H7 (cell line): ENCODE measurements at regions not wholly inside any gene's neighbourhood (a gene's known extent, or its start where the extent isn't known, plus 50 kb on each side); places are given as distances from the start of the nearest gene placed in this dataset.
A peak's percentile ranks its signal among the peaks of the same experiment; 100 is the strongest.

Experiments
- DNase-seq: peaks from one replicate; pipeline ENCODE4 v3.0.0; 2012
- H3K27me3 ChIP-seq: 2 replicates; pipeline ENCODE4 v1.6.0; 2011; ENCODE audit warnings: mild to moderate bottlenecking, low read length; ENCODE audit not compliant: control insufficient read depth, insufficient read depth
- H3K36me3 ChIP-seq: replicated peaks from 2 replicates; pipeline ENCODE4 v1.5.1; 2011; ENCODE audit warnings: low read length; ENCODE audit not compliant: control insufficient read depth, insufficient read depth
- H3K4me3 ChIP-seq: 2 replicates; pipeline ENCODE4 v1.5.1; 2011; ENCODE audit warnings: low read depth, mild to moderate bottlenecking, control low read depth, low read length, moderate library complexity; ENCODE audit not compliant: insufficient read depth

GRCh38 chr4:95714571-95714970, 125.3 kb upstream of the PDHA2 start:
- DNase-seq, result no peak
- H3K4me3 ChIP-seq, result no peak overlapping the region
- no peaks in the 10 kb centered on the region for H3K36me3 ChIP-seq
- H3K27me3 ChIP-seq, result no peaks in the 10 kb centered on the region

GRCh38 chr4:95705323-95705722, 134.6 kb upstream of the PDHA2 start:
- no peaks in the 10 kb centered on the region for H3K36me3 ChIP-seq
- H3K4me3 ChIP-seq, result no peak overlapping the region
- no peaks in the 10 kb centered on the region for H3K27me3 ChIP-seq
- no peak for DNase-seq

GRCh38 chr4:95701500-95702170, 138.3 kb upstream of the PDHA2 start:
- no peak for DNase-seq
- Histone ChIP-seq H3K4me3 (no peak overlapping the region), H3K27me3 (no peaks in the 10 kb centered on the region), H3K36me3 (no peaks in the 10 kb centered on the region)

- H3K27me3 ChIP-seq, result no peaks in the 10 kb centered on the region
- H3K36me3 ChIP-seq, result no peaks in the 10 kb centered on the region; the same call in 1 of the 2 replicates
- H3K4me3 ChIP-seq, result no peak overlapping the region
- DNase-seq, result no peak
Measured at GRCh38 chr4:95694411-95694810, 145.5 kb upstream of the PDHA2 start.

GRCh38 chr4:95693594-95693993, 144.8 kb upstream of the UNC5C start:
- peak; percentile 1 for DNase-seq
- no peaks in the 10 kb centered on the region for H3K27me3 ChIP-seq
- no peak overlapping the region for H3K4me3 ChIP-seq
- no peaks in the 10 kb centered on the region; the same call in 1 of the 2 replicates for H3K36me3 ChIP-seq

- Histone ChIP-seq H3K36me3 (no peaks in the 10 kb centered on the region), H3K4me3 (no peak overlapping the region), H3K27me3 (no peaks in the 10 kb centered on the region)
- no peak for DNase-seq
Measured at GRCh38 chr4:95676190-95676589, 127.4 kb upstream of the UNC5C start.

- Histone ChIP-seq H3K27me3 (no peaks in the 10 kb centered on the region), H3K36me3 (no peaks in the 10 kb centered on the region), H3K4me3 (no peak overlapping the region)
Measured at GRCh38 chr4:95675623-95676022, 126.8 kb upstream of the UNC5C start.

GRCh38 chr4:95674521-95674981, 125.8 kb upstream of the UNC5C start:
- no peak for DNase-seq
- no peaks in the 10 kb centered on the region for H3K27me3 ChIP-seq
- no peak overlapping the region for H3K4me3 ChIP-seq
- H3K36me3 ChIP-seq, result no peaks in the 10 kb centered on the region

More at GRCh38 chr4:95675623-95676022, 126.8 kb upstream of the UNC5C start:
- DNase-seq, result no peak

GRCh38 chr4:95672811-95673210, 124.0 kb upstream of the UNC5C start:
- no peak for DNase-seq

GRCh38 chr4:95660719-95661118, 111.9 kb upstream of the UNC5C start:
- Histone ChIP-seq H3K4me3 (no peak overlapping the region), H3K27me3 (no peaks in the 10 kb centered on the region), H3K36me3 (no peaks in the 10 kb centered on the region)
- DNase-seq, result peak; percentile 4

More at GRCh38 chr4:95672811-95673210, 124.0 kb upstream of the UNC5C start:
- Histone ChIP-seq H3K36me3 (no peaks in the 10 kb centered on the region), H3K27me3 (no peaks in the 10 kb centered on the region), H3K4me3 (no peak overlapping the region)

GRCh38 chr4:95651891-95652290, 103.1 kb upstream of the UNC5C start:
- Histone ChIP-seq H3K27me3 (no peaks in the 10 kb centered on the region), H3K36me3 (no peaks in the 10 kb centered on the region), H3K4me3 (no peak overlapping the region)
- no peak for DNase-seq

- DNase-seq, result no peak
- H3K4me3 ChIP-seq, result no peak overlapping the region
- H3K36me3 ChIP-seq, result no peaks in the 10 kb centered on the region
- no peaks in the 10 kb centered on the region for H3K27me3 ChIP-seq
Measured at GRCh38 chr4:95644417-95644816, 95.6 kb upstream of the UNC5C start.

- DNase-seq, result no peak
- Histone ChIP-seq H3K27me3 (no peaks in the 10 kb centered on the region), H3K4me3 (no peak overlapping the region), H3K36me3 (no peaks in the 10 kb centered on the region)
Measured at GRCh38 chr4:95643627-95644026, 94.9 kb upstream of the UNC5C start.

GRCh38 chr4:95641571-95641970, 92.8 kb upstream of the UNC5C start:
- Histone ChIP-seq H3K4me3 (no peak overlapping the region), H3K27me3 (no peaks in the 10 kb centered on the region), H3K36me3 (no peaks in the 10 kb centered on the region)
- no peak for DNase-seq

- Histone ChIP-seq H3K36me3 (no peaks in the 10 kb centered on the region), H3K4me3 (no peak overlapping the region), H3K27me3 (no peaks in the 10 kb centered on the region)
- DNase-seq, result no peak
Measured at GRCh38 chr4:95640311-95640710, 91.5 kb upstream of the UNC5C start.
